H1 (cell line): ENCODE measurements at regions not wholly inside any gene's neighbourhood (a gene's known extent, or its start where the extent isn't known, plus 50 kb on each side); places are given as distances from the start of the nearest gene placed in this dataset.

ENCODE experiments used
- BRCA1 ChIP-seq: IDR thresholded peaks from 2 replicates; pipeline ENCODE4 v1.6.1; 2012; ENCODE audit warnings: low read depth, low read length, improper control_type of control experiment
- CBX8 ChIP-seq: fragments of 300-800, 300-1000 bp; sonication (generic); IDR thresholded peaks from 2 replicates; pipeline ENCODE4 v1.7.1; 2016; ENCODE audit warnings: low read depth, low read length, borderline replicate concordance
- CHD2 ChIP-seq: IDR thresholded peaks from 2 replicates; pipeline ENCODE4 v1.6.1; 2012; ENCODE audit warnings: low read length, improper control_type of control experiment
- CHD7 ChIP-seq: fragments of 300-600 bp; sonication (generic); IDR thresholded peaks from 2 replicates; pipeline ENCODE4 v1.7.1; 2012; ENCODE audit warnings: low read length, moderate library complexity, mild to moderate bottlenecking, inconsistent platforms; ENCODE audit not compliant: insufficient replicate concordance
- E2F6 ChIP-seq: IDR thresholded peaks from 2 replicates; pipeline ENCODE4 v1.6.1; 2012; ENCODE audit warnings: inconsistent platforms
- EP300 ChIP-seq, 2 experiments: IDR thresholded peaks; 1 replicate in 1 of 2; 2 replicates in 1 of 2; pipeline ENCODE4 v1.6.1; 2011 to 2012; ENCODE audit warnings: low read depth in 2 of 2, low read length in 2 of 2, mild to moderate bottlenecking in 2 of 2, borderline replicate concordance in 1 of 2, inconsistent platforms in 1 of 2, moderate library complexity in 1 of 2
- FOSL1 ChIP-seq: IDR thresholded peaks from 2 replicates; pipeline ENCODE4 v1.6.1; 2011; ENCODE audit warnings: mild to moderate bottlenecking, low read depth, low read length, moderate library complexity; ENCODE audit not compliant: insufficient read depth
- JUN ChIP-seq: IDR thresholded peaks from 2 replicates; pipeline ENCODE4 v1.6.1; 2011; ENCODE audit warnings: low read depth, mild to moderate bottlenecking, improper control_type of control experiment, low read length
- KDM1A ChIP-seq: fragments of 200-600, 300-600 bp; sonication (generic); IDR thresholded peaks from 2 replicates; pipeline ENCODE4 v1.7.1; 2016; ENCODE audit warnings: mild to moderate bottlenecking, low read length, borderline replicate concordance
- SP1 ChIP-seq: IDR thresholded peaks from 2 replicates; pipeline ENCODE4 v1.6.1; 2011; ENCODE audit warnings: low read depth, low read length
- TEAD4 ChIP-seq: IDR thresholded peaks from 2 replicates; pipeline ENCODE4 v1.6.1; 2012; ENCODE audit warnings: low read depth, low read length, inconsistent platforms, mixed read lengths

GRCh38 chr15:97868981-97869380 lies 91.5 kb upstream of the ARRDC4 start (continued):
- TF ChIP-seq CHD7 (no peak), TEAD4 (no peak), E2F6 (no peak), SP1 (no peak), JUN (no peak), CBX8 (no peak), EP300 (IDR thresholded peaks at IDR 0.05; ENCODE audit: borderline replicate concordance in 1 of 2, low read depth in 2 of 2, low read length in 2 of 2) (no peak), CHD2 (no peak), KDM1A (no peak), BRCA1 (no peak), FOSL1 (no peak)
